ENCODE measurements at regions not wholly inside any gene's neighbourhood (a gene's known extent, or its start where the extent isn't known, plus 50 kb on each side); places are given as distances from the start of the nearest gene placed in this dataset.

GRCh38 chr2:64770781-64771334 is 117.1 kb upstream of the SERTAD2 start:
- TF ChIP-seq CTCF (IDR thresholded peaks at IDR 0.05; ENCODE audit: poor library complexity, severe bottlenecking) = no peak
- Histone ChIP-seq H3K4me1 (ENCODE audit: insufficient read depth, poor library complexity, severe bottlenecking) (peaks cover 5% of the 10 kb centered on the region), H3K4me3 (ENCODE audit: severe bottlenecking) (no peak overlapping the region), H3K27ac (ENCODE audit: poor library complexity, severe bottlenecking) (no peak overlapping the region), H3K9me3 (ENCODE audit: severe bottlenecking) (no peaks in the 10 kb centered on the region), H3K27me3 (ENCODE audit: insufficient read depth, poor library complexity, severe bottlenecking) (no peaks in the 10 kb centered on the region), H3K36me3 (ENCODE audit: low read depth) (no peaks in the 10 kb centered on the region)
- DNase-seq (ENCODE audit: low spot score) (no peak), ATAC-seq (ENCODE audit: low read depth) (peak; percentile 56)

- no peaks in the 10 kb centered on the region for H3K27me3 ChIP-seq (ENCODE audit: insufficient read depth, poor library complexity, severe bottlenecking)
- H3K9me3 ChIP-seq (ENCODE audit: severe bottlenecking) = no peaks in the 10 kb centered on the region
- no peak overlapping the region for H3K27ac ChIP-seq (ENCODE audit: poor library complexity, severe bottlenecking)
- H3K36me3 ChIP-seq (ENCODE audit: low read depth) = no peaks in the 10 kb centered on the region
- ATAC-seq (ENCODE audit: low read depth) (no peak), DNase-seq (ENCODE audit: low spot score) (no peak)
- H3K4me1 ChIP-seq (ENCODE audit: insufficient read depth, poor library complexity, severe bottlenecking) = peaks cover 2% of the 10 kb centered on the region
- TF ChIP-seq CTCF (IDR thresholded peaks at IDR 0.05; ENCODE audit: poor library complexity, severe bottlenecking) = no peak
- H3K4me3 ChIP-seq (ENCODE audit: severe bottlenecking) = no peak overlapping the region
Measured at GRCh38 chr2:64771737-64772136, 118.0 kb upstream of the SERTAD2 start.

GRCh38 chr2:64773461-64774118 is 119.9 kb upstream of the SERTAD2 start:
- no peaks in the 10 kb centered on the region for H3K36me3 ChIP-seq (ENCODE audit: low read depth)
- no peak for TF ChIP-seq CTCF (IDR thresholded peaks at IDR 0.05; ENCODE audit: poor library complexity, severe bottlenecking)
- H3K27me3 ChIP-seq (ENCODE audit: insufficient read depth, poor library complexity, severe bottlenecking) = no peaks in the 10 kb centered on the region
- no peaks in the 10 kb centered on the region for H3K9me3 ChIP-seq (ENCODE audit: severe bottlenecking)
- ATAC-seq (ENCODE audit: low read depth) = no peak
- no peak overlapping the region for H3K27ac ChIP-seq (ENCODE audit: poor library complexity, severe bottlenecking)
- no peak overlapping the region for H3K4me3 ChIP-seq (ENCODE audit: severe bottlenecking)
- no peaks in the 10 kb centered on the region for H3K4me1 ChIP-seq (ENCODE audit: insufficient read depth, poor library complexity, severe bottlenecking)
- DNase-seq (ENCODE audit: low spot score) = no peak

GRCh38 chr2:64777841-64778240 is 124.1 kb upstream of the SERTAD2 start:
- H3K27ac ChIP-seq (ENCODE audit: poor library complexity, severe bottlenecking) = no peak overlapping the region
- no peak overlapping the region for H3K4me3 ChIP-seq (ENCODE audit: severe bottlenecking)
- no peak for TF ChIP-seq CTCF (IDR thresholded peaks at IDR 0.05; ENCODE audit: poor library complexity, severe bottlenecking)
- no peak for ATAC-seq (ENCODE audit: low read depth)
- H3K4me1 ChIP-seq (ENCODE audit: insufficient read depth, poor library complexity, severe bottlenecking) = peaks cover 15% of the 10 kb centered on the region
- H3K27me3 ChIP-seq (ENCODE audit: insufficient read depth, poor library complexity, severe bottlenecking) = no peaks in the 10 kb centered on the region
- DNase-seq (ENCODE audit: low spot score) = no peak
- no peaks in the 10 kb centered on the region for H3K36me3 ChIP-seq (ENCODE audit: low read depth)
- H3K9me3 ChIP-seq (ENCODE audit: severe bottlenecking) = no peaks in the 10 kb centered on the region

- DNase-seq (ENCODE audit: low spot score) = no peak
- Histone ChIP-seq H3K36me3 (ENCODE audit: low read depth) (no peaks in the 10 kb centered on the region), H3K4me1 (ENCODE audit: insufficient read depth, poor library complexity, severe bottlenecking) (peaks cover 16% of the 10 kb centered on the region), H3K4me3 (ENCODE audit: severe bottlenecking) (no peak overlapping the region), H3K27me3 (ENCODE audit: insufficient read depth, poor library complexity, severe bottlenecking) (no peaks in the 10 kb centered on the region), H3K9me3 (ENCODE audit: severe bottlenecking) (no peaks in the 10 kb centered on the region), H3K27ac (ENCODE audit: poor library complexity, severe bottlenecking) (peak overlapping the region; percentile 34)
- ATAC-seq (ENCODE audit: low read depth) = peak; percentile 83
- TF ChIP-seq CTCF (IDR thresholded peaks at IDR 0.05; ENCODE audit: poor library complexity, severe bottlenecking) = no peak
Measured at GRCh38 chr2:64779117-64779690, 125.5 kb upstream of the SERTAD2 start.
